GM10248 (cell line): ENCODE measurements at regions not wholly inside any gene's neighbourhood (a gene's known extent, or its start where the extent isn't known, plus 50 kb on each side); places are given as distances from the start of the nearest gene placed in this dataset.

Experiments
- CTCF ChIA-PET: fragments of 300-600 bp; sonication (Branson Sonifier 250); formaldehyde crosslinking; extraction: SDS; loops from one replicate; lab custom pipeline; 2021; ENCODE audit warnings: antibody characterized with exemption; lab: Yijun Ruan, JAX
- POLR2A ChIA-PET: fragments of 350-650 bp; sonication (Branson Sonifier 250); formaldehyde crosslinking; extraction: SDS; loops from one replicate; lab custom pipeline; 2020; ENCODE audit warnings: antibody characterized with exemption; lab: Yijun Ruan, JAX
- DNase-seq: peaks from one replicate; pipeline ENCODE4 v3.0.0; 2012; ENCODE audit errors: extremely low spot score
- TF ChIP-seq, protein P1 (sequence below): IDR thresholded peaks from 2 replicates; pipeline ENCODE4 v1.5.1; 2012; ENCODE audit warnings: mild to moderate bottlenecking, low read depth; ENCODE audit errors: extremely low read depth, missing control alignments, control extremely low read depth

- CTCF ChIA-PET = no interaction called here
- TF ChIP-seq, protein P1, sequence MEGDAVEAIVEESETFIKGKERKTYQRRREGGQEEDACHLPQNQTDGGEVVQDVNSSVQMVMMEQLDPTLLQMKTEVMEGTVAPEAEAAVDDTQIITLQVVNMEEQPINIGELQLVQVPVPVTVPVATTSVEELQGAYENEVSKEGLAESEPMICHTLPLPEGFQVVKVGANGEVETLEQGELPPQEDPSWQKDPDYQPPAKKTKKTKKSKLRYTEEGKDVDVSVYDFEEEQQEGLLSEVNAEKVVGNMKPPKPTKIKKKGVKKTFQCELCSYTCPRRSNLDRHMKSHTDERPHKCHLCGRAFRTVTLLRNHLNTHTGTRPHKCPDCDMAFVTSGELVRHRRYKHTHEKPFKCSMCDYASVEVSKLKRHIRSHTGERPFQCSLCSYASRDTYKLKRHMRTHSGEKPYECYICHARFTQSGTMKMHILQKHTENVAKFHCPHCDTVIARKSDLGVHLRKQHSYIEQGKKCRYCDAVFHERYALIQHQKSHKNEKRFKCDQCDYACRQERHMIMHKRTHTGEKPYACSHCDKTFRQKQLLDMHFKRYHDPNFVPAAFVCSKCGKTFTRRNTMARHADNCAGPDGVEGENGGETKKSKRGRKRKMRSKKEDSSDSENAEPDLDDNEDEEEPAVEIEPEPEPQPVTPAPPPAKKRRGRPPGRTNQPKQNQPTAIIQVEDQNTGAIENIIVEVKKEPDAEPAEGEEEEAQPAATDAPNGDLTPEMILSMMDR = no peak
- DNase-seq = no peak
- POLR2A ChIA-PET = no interaction called here
These were observed 455.9 kb upstream of the NR2F2 start for GRCh38 chr15:95874637-95875036.

DNA sequence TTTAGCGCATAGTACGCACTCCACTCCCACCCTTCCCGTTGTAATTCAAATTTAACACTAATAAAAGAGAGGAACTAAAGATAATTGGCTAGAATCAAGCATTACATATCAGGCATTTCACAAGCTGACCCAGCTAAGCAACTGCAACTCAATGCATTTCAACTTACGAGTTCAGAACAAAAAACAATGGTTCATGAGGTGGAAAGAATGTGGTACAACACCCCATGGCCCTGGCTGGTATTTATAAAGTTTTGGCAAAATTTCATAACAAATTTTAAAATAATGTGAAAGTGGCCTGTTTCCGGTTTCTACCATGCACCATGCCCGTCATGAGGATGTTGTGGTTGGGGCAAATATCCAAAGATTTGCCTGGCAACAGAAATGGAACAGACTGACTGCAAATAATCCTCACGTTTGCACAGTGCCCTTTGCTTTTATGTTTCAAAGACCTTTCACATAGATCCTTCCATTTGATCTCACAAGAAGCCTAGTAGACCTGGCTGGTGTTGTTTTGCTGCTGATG, 455.3 kb upstream of the NR2F2 start:
- ChIA-PET CTCF (interaction anchor here (1.1 kb wide), 1 partner anchor 12 kb away, joined by 3 read pairs; no protein-coding TSS in a partner anchor), POLR2A (no interaction called here)
- no peak for DNase-seq
- TF ChIP-seq, protein P1 = no peak

GRCh38 chr15:95880031-95880570, 450.4 kb upstream of the NR2F2 start:
- no peak for DNase-seq
- POLR2A ChIA-PET = no interaction called here
- TF ChIP-seq, protein P1 = no peak
- CTCF ChIA-PET = interaction anchor here (1.1 to 1.5 kb wide), 4 partner anchors 9 to 153 kb away, joined by 3 to 4 read pairs (median 3); no protein-coding TSS in a partner anchor

- DNase-seq = no peak
- ChIA-PET POLR2A (no interaction called here), CTCF (interaction anchor here (1.1 to 1.7 kb wide), 5 partner anchors 8 to 153 kb away, joined by 3 to 6 read pairs (median 3); no protein-coding TSS in a partner anchor)
- TF ChIP-seq, protein P1 = no peak
These were observed 449.9 kb upstream of the NR2F2 start for GRCh38 chr15:95880630-95881029.

DNA sequence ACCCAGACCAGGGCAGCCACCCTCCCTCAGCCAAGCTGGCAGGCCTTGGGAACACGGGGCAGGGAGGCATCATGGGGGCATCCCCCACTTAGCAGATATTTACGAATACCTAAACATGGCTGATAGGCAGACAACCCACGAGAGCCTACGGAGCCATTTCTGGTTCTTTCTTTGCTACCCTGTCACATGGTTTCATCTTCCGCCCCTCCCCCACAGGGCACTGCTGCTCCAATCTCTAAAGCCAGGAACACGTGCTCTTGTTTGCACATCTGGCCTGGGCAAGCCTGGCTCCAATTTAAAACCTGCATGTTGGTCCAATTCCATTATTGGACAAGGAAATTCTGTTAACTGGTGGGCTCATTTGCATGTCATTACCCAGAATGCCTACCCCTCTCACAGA, 447.4 kb upstream of the NR2F2 start:
- CTCF ChIA-PET = no interaction called here
- POLR2A ChIA-PET = no interaction called here
- TF ChIP-seq, protein P1 = no peak
- DNase-seq = no peak

- CTCF ChIA-PET = interaction anchor here (1.4 kb wide), 1 partner anchor 14 kb away, joined by 4 read pairs; no protein-coding TSS in a partner anchor
- DNase-seq = no peak
- POLR2A ChIA-PET = no interaction called here
- TF ChIP-seq, protein P1 = no peak
These were observed 446.2 kb upstream of the NR2F2 start for GRCh38 chr15:95884276-95884675.
